ENCODE measurements at regions not wholly inside any gene's neighbourhood (a gene's known extent, or its start where the extent isn't known, plus 50 kb on each side); places are given as distances from the start of the nearest gene placed in this dataset.

- Histone ChIP-seq H3K9me1 (ENCODE audit: control insufficient read depth, insufficient read depth, low read length) (no peaks in the 10 kb centered on the region), H3K4me2 (ENCODE audit: insufficient read depth, low read length) (no peak overlapping the region), H3K9ac (ENCODE audit: insufficient read depth in 1 of 2, low read depth in 2 of 2, low read length in 2 of 2) (no peak overlapping the region), H2AFZ (ENCODE audit: low read depth, low read length) (no peak overlapping the region), H3K36me3 (ENCODE audit: control insufficient read depth, insufficient read depth, low read length) (no peaks in the 10 kb centered on the region), H3K79me2 (ENCODE audit: control insufficient read depth, insufficient read depth, low read length) (no peaks in the 10 kb centered on the region), H3K9me3 (replicated peaks; ENCODE audit: control insufficient read depth, insufficient read depth, low read depth, low read length) (no peaks in the 10 kb centered on the region), H3K27me3 (ENCODE audit: control insufficient read depth in 2 of 2, insufficient read depth in 2 of 2, low read length in 2 of 2) (peaks cover 14 to 37% of the 10 kb centered on the region in 2 experiments), H3K27ac (ENCODE audit: extremely low read depth, low read depth, low read length) (no peak overlapping the region), H4K20me1 (replicated peaks; ENCODE audit: control insufficient read depth, insufficient read depth, low read length) (no peaks in the 10 kb centered on the region), H3K4me1 (replicated peaks in 1 of 2; ENCODE audit: control insufficient read depth in 2 of 2, insufficient read depth in 2 of 2, low read length in 2 of 2) (no peaks in the 10 kb centered on the region), H3K4me3 (no peak overlapping the region)
- ChIA-PET POLR2A (no interaction called here), CTCF (ENCODE audit: low intra/inter-chr PET ratio) (no interaction called here)
- intact Hi-C loops (cut with micrococcal nuclease) (no loop called here), in situ Hi-C loops (cut with MboI) (no loop called here)
- no peak for ATAC-seq
- no peak for FAIRE-seq
- no peak for DNase-seq (ENCODE audit: extremely low read depth in 1 of 4, low spot score in 3 of 4)
- TF ChIP-seq JUN (IDR thresholded peaks at IDR 0.05; ENCODE audit: borderline replicate concordance, low read depth, low read length) (no peak), JUN (CRISPR knock-in tag; IDR thresholded peaks at IDR 0.05; ENCODE audit: borderline replicate concordance) (no peak)
- BruUV-seq (replicated peaks) = no TSS peak
- WGBS (ENCODE audit: insufficient coverage, low coverage, missing lambda C conversion rate) = 3% methylated on average over 8 of the region's 8 CpGs
Observed at GRCh38 chr2:7973801-7974480, 707.9 kb upstream of the ID2 start.

DNA sequence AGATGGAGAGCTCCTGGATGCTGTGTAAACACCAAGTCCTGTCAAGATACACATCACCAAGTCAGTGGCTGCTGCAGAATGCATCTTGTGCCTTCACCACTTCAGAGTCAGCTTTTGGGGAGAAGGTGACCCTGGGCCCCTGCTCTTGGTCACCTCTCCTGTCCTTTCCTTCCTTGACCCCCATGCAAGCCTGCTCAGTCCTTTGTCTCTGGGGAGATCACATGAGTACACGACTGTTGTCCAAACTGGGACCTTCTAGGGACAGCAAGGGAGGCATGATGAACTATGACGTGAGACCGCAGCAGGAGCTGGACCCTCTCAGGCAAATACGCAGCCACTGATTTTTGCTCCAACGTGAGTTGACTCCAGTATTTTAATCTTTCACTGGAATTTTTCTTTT lies 706.9 kb upstream of the ID2 start:
- ChIA-PET POLR2A (no interaction called here), CTCF (ENCODE audit: low intra/inter-chr PET ratio) (no interaction called here)
- TF ChIP-seq XRCC3 (IDR thresholded peaks at IDR 0.05) (no peak), ZNF24 (IDR thresholded peaks at IDR 0.05) (no peak)
- H3K27ac ChIP-seq (ENCODE audit: extremely low read depth, low read depth, low read length) = no peak overlapping the region
- ATAC-seq (no peak), DNase-seq (ENCODE audit: extremely low read depth in 1 of 4, low spot score in 3 of 4) (no peak), FAIRE-seq (no peak)
- H4K20me1 ChIP-seq (replicated peaks; ENCODE audit: control insufficient read depth, insufficient read depth, low read length) = no peaks in the 10 kb centered on the region
- no peaks in the 10 kb centered on the region for H3K36me3 ChIP-seq (ENCODE audit: control insufficient read depth, insufficient read depth, low read length)
- H3K9me3 ChIP-seq (replicated peaks; ENCODE audit: control insufficient read depth, insufficient read depth, low read depth, low read length) = no peaks in the 10 kb centered on the region
- H3K9ac ChIP-seq (ENCODE audit: insufficient read depth in 1 of 2, low read depth in 2 of 2, low read length in 2 of 2) = no peak overlapping the region
- WGBS (ENCODE audit: insufficient coverage, low coverage, missing lambda C conversion rate) = 0% methylated on average over 5 of the region's 5 CpGs
- in situ Hi-C loops (cut with MboI) (no loop called here), intact Hi-C loops (cut with micrococcal nuclease) (no loop called here)
- peaks cover 14 to 38% of the 10 kb centered on the region in 2 experiments for H3K27me3 ChIP-seq (ENCODE audit: control insufficient read depth in 2 of 2, insufficient read depth in 2 of 2, low read length in 2 of 2)
- no peak overlapping the region for H3K4me2 ChIP-seq (ENCODE audit: insufficient read depth, low read length)
- no peak overlapping the region for H2AFZ ChIP-seq (ENCODE audit: low read depth, low read length)
- H3K4me1 ChIP-seq (replicated peaks in 1 of 2; ENCODE audit: control insufficient read depth in 2 of 2, insufficient read depth in 2 of 2, low read length in 2 of 2) = no peaks in the 10 kb centered on the region
- H3K79me2 ChIP-seq (ENCODE audit: control insufficient read depth, insufficient read depth, low read length) = no peaks in the 10 kb centered on the region
- BruUV-seq (replicated peaks) = no TSS peak
- H3K9me1 ChIP-seq (ENCODE audit: control insufficient read depth, insufficient read depth, low read length) = no peaks in the 10 kb centered on the region
- no peak overlapping the region for H3K4me3 ChIP-seq

All from K562 (cell line).